ENCODE measurements at regions not wholly inside any gene's neighbourhood (a gene's known extent, or its start where the extent isn't known, plus 50 kb on each side); places are given as distances from the start of the nearest gene placed in this dataset.

GRCh38 chr2:158900345-158900744, 68.1 kb upstream of the TANC1 start:
- H3K4me1 Mint-ChIP-seq, result peaks cover 44% of the 10 kb centered on the region
- no peak overlapping the region for H3K27ac Mint-ChIP-seq
- no peak for TF ChIP-seq CTCF (IDR thresholded peaks at IDR 0.05)
- peaks cover 3% of the 10 kb centered on the region for H3K27me3 Mint-ChIP-seq (ENCODE audit: low read depth, poor library complexity)
- no peak for DNase-seq
- peaks cover 8% of the 10 kb centered on the region for H3K9me3 Mint-ChIP-seq
- no peak overlapping the region for H3K4me3 Mint-ChIP-seq
- no peaks in the 10 kb centered on the region for H3K36me3 Mint-ChIP-seq (ENCODE audit: low read depth)

GRCh38 chr2:158902005-158902398, 66.4 kb upstream of the TANC1 start:
- no peak for TF ChIP-seq CTCF (IDR thresholded peaks at IDR 0.05)
- no peaks in the 10 kb centered on the region for H3K36me3 Mint-ChIP-seq (ENCODE audit: low read depth)
- H3K9me3 Mint-ChIP-seq, result peaks cover 8% of the 10 kb centered on the region
- H3K4me1 Mint-ChIP-seq, result peaks cover 56% of the 10 kb centered on the region
- no peak overlapping the region for H3K27ac Mint-ChIP-seq
- no peak for DNase-seq
- H3K27me3 Mint-ChIP-seq (ENCODE audit: low read depth, poor library complexity), result peaks cover 3% of the 10 kb centered on the region
- H3K4me3 Mint-ChIP-seq, result no peak overlapping the region

GRCh38 chr2:158903711-158904405, 64.6 kb upstream of the TANC1 start:
- Mint-ChIP-seq H3K27me3 (ENCODE audit: low read depth, poor library complexity) (no peaks in the 10 kb centered on the region), H3K4me1 (peaks cover 74% of the 10 kb centered on the region), H3K4me3 (peak overlapping the region; percentile 68), H3K9me3 (no peaks in the 10 kb centered on the region), H3K27ac (peak overlapping the region; percentile 98), H3K36me3 (ENCODE audit: low read depth) (no peaks in the 10 kb centered on the region)
- DNase-seq, result no peak
- TF ChIP-seq CTCF (IDR thresholded peaks at IDR 0.05), result no peak

- peak overlapping the region; percentile 98 for H3K27ac Mint-ChIP-seq
- peaks cover 73% of the 10 kb centered on the region for H3K4me1 Mint-ChIP-seq
- TF ChIP-seq CTCF (IDR thresholded peaks at IDR 0.05), result no peak
- H3K9me3 Mint-ChIP-seq, result no peaks in the 10 kb centered on the region
- peak; percentile 42 for DNase-seq
- peak overlapping the region; percentile 16 for H3K4me3 Mint-ChIP-seq
- H3K27me3 Mint-ChIP-seq (ENCODE audit: low read depth, poor library complexity), result no peaks in the 10 kb centered on the region
- H3K36me3 Mint-ChIP-seq (ENCODE audit: low read depth), result no peaks in the 10 kb centered on the region
These were observed 63.7 kb upstream of the TANC1 start for GRCh38 chr2:158904627-158905177.

- TF ChIP-seq CTCF (IDR thresholded peaks at IDR 0.05), result no peak
- H3K4me3 Mint-ChIP-seq, result peak overlapping the region; percentile 0
These were observed 63.1 kb upstream of the TANC1 start for GRCh38 chr2:158905341-158905740.

GRCh38 chr2:158905784-158906183, 62.7 kb upstream of the TANC1 start:
- no peak for TF ChIP-seq CTCF (IDR thresholded peaks at IDR 0.05)
- H3K9me3 Mint-ChIP-seq, result no peaks in the 10 kb centered on the region
- H3K36me3 Mint-ChIP-seq (ENCODE audit: low read depth), result no peaks in the 10 kb centered on the region
- no peak for DNase-seq
- H3K4me3 Mint-ChIP-seq, result no peak overlapping the region
- no peaks in the 10 kb centered on the region for H3K27me3 Mint-ChIP-seq (ENCODE audit: low read depth, poor library complexity)
- H3K4me1 Mint-ChIP-seq, result peaks cover 76% of the 10 kb centered on the region
- H3K27ac Mint-ChIP-seq, result peak overlapping the region; percentile 95

More at GRCh38 chr2:158905341-158905740, 63.1 kb upstream of the TANC1 start:
- H3K27ac Mint-ChIP-seq, result peak overlapping the region; percentile 95
- H3K27me3 Mint-ChIP-seq (ENCODE audit: low read depth, poor library complexity), result no peaks in the 10 kb centered on the region
- no peaks in the 10 kb centered on the region for H3K36me3 Mint-ChIP-seq (ENCODE audit: low read depth)
- no peaks in the 10 kb centered on the region for H3K9me3 Mint-ChIP-seq
- peaks cover 72% of the 10 kb centered on the region for H3K4me1 Mint-ChIP-seq
- no peak for DNase-seq
